Retinal pigment epithelial cell (primary cell): ENCODE measurements at regions not wholly inside any gene's neighbourhood (a gene's known extent, or its start where the extent isn't known, plus 50 kb on each side); places are given as distances from the start of the nearest gene placed in this dataset.

Experiments used
- DNase-seq: peaks from one replicate; pipeline ENCODE4 v3.0.0-alpha.2; 2010; ENCODE audit warnings: low read depth
- H3K4me3 ChIP-seq: 2 replicates; pipeline ENCODE4 v1.5.1; 2011; ENCODE audit warnings: mild to moderate bottlenecking, low read length, control low read depth, moderate library complexity
- TF ChIP-seq, protein P1 (sequence below): conservative IDR thresholded peaks from 2 replicates; pipeline ENCODE4 v1.5.1; 2011; ENCODE audit warnings: low read depth, low read length, control low read depth, inconsistent platforms

DNA sequence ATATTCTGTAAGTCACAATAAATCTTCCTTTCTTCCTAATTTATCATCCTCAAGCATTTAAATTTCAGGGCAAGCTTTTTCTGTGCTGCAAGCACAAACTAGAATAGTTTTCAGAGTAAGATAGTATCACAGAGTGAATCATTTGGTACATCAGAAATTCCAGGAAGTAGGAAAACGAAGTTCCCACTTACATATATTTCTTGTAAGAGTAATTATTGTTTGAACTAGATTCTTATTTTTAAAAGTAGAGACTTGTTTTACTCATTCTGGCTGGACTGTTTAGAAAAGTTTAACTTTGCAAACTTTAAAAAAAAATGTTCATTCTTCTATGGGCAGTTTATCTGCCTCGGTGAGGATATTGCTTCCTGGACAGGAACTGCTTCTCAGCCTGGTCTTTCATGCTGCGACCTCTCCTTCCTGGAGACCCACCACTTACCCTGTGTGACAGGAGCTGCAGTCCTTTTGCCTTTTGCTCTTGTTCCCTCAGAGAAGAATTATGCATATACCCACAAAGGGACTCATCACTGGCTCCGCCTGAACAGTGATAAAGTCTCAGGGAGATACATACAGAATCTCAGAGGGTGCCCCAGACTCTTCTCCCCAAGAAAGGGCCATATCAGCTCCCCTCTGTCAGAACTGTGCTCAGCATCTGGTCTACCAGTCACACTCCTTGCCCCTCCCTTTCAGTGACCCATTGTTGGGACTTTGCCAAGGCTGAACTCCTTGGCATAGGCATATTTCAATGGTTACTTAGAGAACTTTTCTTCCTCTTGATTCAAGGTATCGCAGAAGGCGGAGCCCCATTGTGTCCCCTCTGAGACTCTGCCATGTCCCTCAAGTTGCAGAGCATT is 102.7 kb upstream of the CD55 start:
- TF ChIP-seq, protein P1, sequence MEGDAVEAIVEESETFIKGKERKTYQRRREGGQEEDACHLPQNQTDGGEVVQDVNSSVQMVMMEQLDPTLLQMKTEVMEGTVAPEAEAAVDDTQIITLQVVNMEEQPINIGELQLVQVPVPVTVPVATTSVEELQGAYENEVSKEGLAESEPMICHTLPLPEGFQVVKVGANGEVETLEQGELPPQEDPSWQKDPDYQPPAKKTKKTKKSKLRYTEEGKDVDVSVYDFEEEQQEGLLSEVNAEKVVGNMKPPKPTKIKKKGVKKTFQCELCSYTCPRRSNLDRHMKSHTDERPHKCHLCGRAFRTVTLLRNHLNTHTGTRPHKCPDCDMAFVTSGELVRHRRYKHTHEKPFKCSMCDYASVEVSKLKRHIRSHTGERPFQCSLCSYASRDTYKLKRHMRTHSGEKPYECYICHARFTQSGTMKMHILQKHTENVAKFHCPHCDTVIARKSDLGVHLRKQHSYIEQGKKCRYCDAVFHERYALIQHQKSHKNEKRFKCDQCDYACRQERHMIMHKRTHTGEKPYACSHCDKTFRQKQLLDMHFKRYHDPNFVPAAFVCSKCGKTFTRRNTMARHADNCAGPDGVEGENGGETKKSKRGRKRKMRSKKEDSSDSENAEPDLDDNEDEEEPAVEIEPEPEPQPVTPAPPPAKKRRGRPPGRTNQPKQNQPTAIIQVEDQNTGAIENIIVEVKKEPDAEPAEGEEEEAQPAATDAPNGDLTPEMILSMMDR: no peak
- no peak overlapping the region for H3K4me3 ChIP-seq
- DNase-seq: no peak

- no peak for DNase-seq
- TF ChIP-seq, protein P1: no peak
- no peak overlapping the region for H3K4me3 ChIP-seq
Measured at GRCh38 chr1:207219979-207220889, 101.2 kb upstream of the CD55 start.

DNA sequence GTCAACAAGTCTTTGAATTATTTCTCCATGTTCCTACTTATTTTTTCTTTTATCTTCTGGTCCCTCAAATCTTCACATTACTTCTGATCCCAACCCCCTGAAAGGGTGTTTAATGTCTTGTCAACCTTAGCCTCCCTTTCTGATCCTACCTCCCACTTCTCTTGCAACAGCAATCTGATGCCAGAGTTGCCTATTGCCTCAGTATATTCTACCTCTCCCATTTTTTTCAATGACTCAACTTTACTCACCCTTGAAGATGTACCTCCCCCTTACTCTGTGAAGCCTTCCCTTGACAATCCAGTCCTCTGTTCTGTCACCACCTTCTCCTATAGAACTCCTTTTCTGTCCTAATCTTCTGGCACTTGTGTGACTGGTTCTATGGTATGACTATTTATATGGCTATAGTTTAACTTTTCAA is 99.5 kb upstream of the CD55 start:
- no peak overlapping the region for H3K4me3 ChIP-seq

GRCh38 chr1:207223162-207223561 is 98.3 kb upstream of the CD55 start:
- no peak for DNase-seq
- TF ChIP-seq, protein P1: no peak
- no peak overlapping the region for H3K4me3 ChIP-seq

More for the DNA sequence above, 99.5 kb upstream of the CD55 start:
- DNase-seq: no peak
- TF ChIP-seq, protein P1: no peak

GRCh38 chr1:207224666-207225065 is 96.8 kb upstream of the CD55 start:
- no peak for DNase-seq
- H3K4me3 ChIP-seq: no peak overlapping the region
- TF ChIP-seq, protein P1: no peak

DNA sequence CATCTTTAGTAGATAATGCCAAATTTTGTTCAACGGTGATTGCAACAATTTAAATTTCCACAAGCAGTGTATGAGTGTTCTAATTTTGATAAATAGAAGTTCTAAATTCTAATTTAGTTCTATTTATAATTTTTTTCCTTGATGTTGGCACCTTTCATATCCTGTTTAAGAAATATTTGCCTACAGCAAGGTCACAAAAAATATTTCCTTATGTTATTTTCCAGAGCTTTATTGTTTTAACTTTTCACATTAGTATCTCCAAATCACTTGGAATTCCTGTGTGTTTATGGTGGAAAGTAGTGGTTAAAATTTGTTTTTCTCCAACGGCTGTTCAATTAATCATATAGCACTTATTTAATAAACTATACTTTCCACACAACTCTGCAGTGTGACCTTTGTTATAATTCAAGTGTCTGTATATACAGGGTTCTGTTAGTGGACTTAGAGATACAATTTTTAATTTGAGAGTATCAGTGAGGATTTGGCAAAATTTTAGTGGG is 94.3 kb upstream of the CD55 start:
- H3K4me3 ChIP-seq: no peak overlapping the region
- TF ChIP-seq, protein P1: no peak
- DNase-seq: no peak
